Stomach (tissue), 8 donors: ENCODE measurements at regions not wholly inside any gene's neighbourhood (a gene's known extent, or its start where the extent isn't known, plus 50 kb on each side); places are given as distances from the start of the nearest gene placed in this dataset.

Experiments used
- DNase-seq, 2 donors: peaks; one replicate each; pipeline versions ENCODE4 v3.0.0 to v3.0.0-alpha.2; 2013 to 2019
- H3K27ac ChIP-seq, 5 donors: fragments of 200-600 bp in 4 of 5; sonication (generic) in 4 of 5; one replicate each; pipeline ENCODE4 v1.5.1; 2013 to 2019; ENCODE audit warnings: mild to moderate bottlenecking in 1 of 5, moderate library complexity in 1 of 5
- H3K27me3 ChIP-seq, 3 donors: fragments of 200-600 bp; sonication (generic); one replicate each; pipeline ENCODE4 v1.5.1; 2017 to 2019; ENCODE audit warnings: mixed run types in 1 of 3
- H3K36me3 ChIP-seq, 4 donors: fragments of 200-600 bp; sonication (generic); 1 replicate in 3 of 4; 2 replicates in 1 of 4; pipeline ENCODE4 v1.5.1; 2016 to 2019
- H3K4me1 ChIP-seq, 4 donors: fragments of 200-600 bp; sonication (generic); one replicate each; pipeline ENCODE4 v1.5.1; 2016 to 2019
- H3K4me3 ChIP-seq, 4 donors: fragments of 200-600 bp; sonication (generic) in 3 of 4; one replicate each; pipeline ENCODE4 v1.5.1; 2016 to 2019; ENCODE audit warnings: mild to moderate bottlenecking in 1 of 4
- H3K9me3 ChIP-seq, 4 donors: fragments of 200-600 bp; sonication (generic); one replicate each; pipeline ENCODE4 v1.5.1; 2016 to 2019
- CTCF ChIP-seq, 7 experiments: fragments of 450-650 bp in 4 of 7; fragments of 200-600 bp in 3 of 7; sonication (generic) in 3 of 7; IDR thresholded peaks; one replicate each; pipeline ENCODE4 v1.5.1; 2016 to 2019; ENCODE audit warnings: antibody characterized with exemption in 7 of 7, control low read depth in 2 of 7, mild to moderate bottlenecking in 1 of 7
- EP300 ChIP-seq: sonication (generic); formaldehyde crosslinking; IDR thresholded peaks from one replicate; pipeline ENCODE4 v1.6.1; 2017; ENCODE audit warnings: antibody characterized with exemption
- POLR2A ChIP-seq, 4 donors: fragments of 450-650 bp; IDR thresholded peaks; one replicate each; pipeline ENCODE4 v1.6.1; 2016; ENCODE audit warnings: antibody characterized with exemption in 4 of 4, control low read depth in 2 of 4, mild to moderate bottlenecking in 1 of 4, moderate library complexity in 1 of 4
- POLR2AphosphoS5 ChIP-seq, 3 donors: sonication (generic); formaldehyde crosslinking; IDR thresholded peaks; one replicate each; pipeline ENCODE4 v1.6.1; 2016; ENCODE audit warnings: antibody characterized with exemption in 3 of 3
- WGBS, 5 donors: extraction: QIAGEN DNeasy Blood & Tissue Kit in 3 of 5; methylation state at CpG; one replicate each; pipeline versions ENCODE4 v1.1.5 to v1.1.7; 2013 to 2018; 5-methylcytosine and 5-hydroxymethylcytosine counted together
- intact Hi-C: fragments of 100-400 bp; cut with DNase I; formaldehyde crosslinking; loops from one replicate; pipeline ENCODE4 v1.15.1; 2023; ENCODE audit warnings: low total_unique reads
- donor health status: healthy with polysubstance abuse.
- donor health status: Bipolar disorder and iron deficiency.
- donor health status: healthy.

- H3K36me3 ChIP-seq = no peaks in the 10 kb centered on the region
- no peak overlapping the region for H3K4me3 ChIP-seq
- no peak overlapping the region for H3K27ac ChIP-seq
- intact Hi-C loops = no loop called here
- no peaks in the 10 kb centered on the region for H3K4me1 ChIP-seq
- WGBS, 5 donors = 40 to 54% (median 47%) methylated on average over 2 of the region's 2 CpGs
- TF ChIP-seq POLR2AphosphoS5 (IDR thresholded peaks at IDR 0.05) (no peak), CTCF (IDR thresholded peaks at IDR 0.05) (no peak), EP300 (no peak), POLR2A (IDR thresholded peaks at IDR 0.05) (no peak)
- H3K9me3 ChIP-seq = no peaks in the 10 kb centered on the region
- no peak for DNase-seq
- H3K27me3 ChIP-seq = no peaks in the 10 kb centered on the region
These were observed 239.0 kb upstream of the ZP4 start for GRCh38 chr1:238129677-238130076.

GRCh38 chr1:238123201-238123600 is 232.5 kb upstream of the ZP4 start:
- H3K9me3 ChIP-seq = no peaks in the 10 kb centered on the region
- no peaks in the 10 kb centered on the region for H3K4me1 ChIP-seq
- WGBS, 5 donors = 69 to 86% (median 78%) methylated on average over 3 of the region's 3 CpGs
- intact Hi-C loops = no loop called here
- no peak for DNase-seq
- H3K4me3 ChIP-seq = no peak overlapping the region
- H3K36me3 ChIP-seq = no peaks in the 10 kb centered on the region
- TF ChIP-seq POLR2A (IDR thresholded peaks at IDR 0.05) (no peak), CTCF (IDR thresholded peaks at IDR 0.05) (no peak)
- H3K27me3 ChIP-seq = no peaks in the 10 kb centered on the region
- H3K27ac ChIP-seq = no peak overlapping the region

- Histone ChIP-seq H3K36me3 (no peaks in the 10 kb centered on the region), H3K9me3 (no peaks in the 10 kb centered on the region), H3K27me3 (no peaks in the 10 kb centered on the region), H3K27ac (no peak overlapping the region), H3K4me1 (no peaks in the 10 kb centered on the region), H3K4me3 (no peak overlapping the region)
- intact Hi-C loops = no loop called here
- TF ChIP-seq POLR2AphosphoS5 (IDR thresholded peaks at IDR 0.05) (no peak), CTCF (IDR thresholded peaks at IDR 0.05) (no peak), EP300 (no peak), POLR2A (IDR thresholded peaks at IDR 0.05) (no peak)
- no peak for DNase-seq
- WGBS, 5 donors = 46 to 73% (median 56%) methylated on average over 1 of the region's 1 CpG
These were observed 229.1 kb upstream of the ZP4 start for GRCh38 chr1:238119861-238120260.

GRCh38 chr1:238119060-238119459 is 228.3 kb upstream of the ZP4 start:
- no peaks in the 10 kb centered on the region for H3K9me3 ChIP-seq
- H3K4me3 ChIP-seq = no peak overlapping the region
- H3K36me3 ChIP-seq = no peaks in the 10 kb centered on the region
- H3K27me3 ChIP-seq = no peaks in the 10 kb centered on the region
- TF ChIP-seq EP300 = no peak
- no peak for TF ChIP-seq POLR2AphosphoS5 (IDR thresholded peaks at IDR 0.05)
- H3K4me1 ChIP-seq = no peaks in the 10 kb centered on the region
- intact Hi-C loops = no loop called here
- no peak for DNase-seq
- no peak overlapping the region for H3K27ac ChIP-seq
- 49 to 63% (median 60%) methylated on average over 4 of the region's 4 CpGs for WGBS, 5 donors

GRCh38 chr1:238115852-238116251 is 225.1 kb upstream of the ZP4 start:
- intact Hi-C loops = no loop called here
- Histone ChIP-seq H3K4me3 (no peak overlapping the region), H3K27ac (no peak overlapping the region), H3K9me3 (no peaks in the 10 kb centered on the region), H3K27me3 (no peaks in the 10 kb centered on the region), H3K36me3 (no peaks in the 10 kb centered on the region), H3K4me1 (no peaks in the 10 kb centered on the region)
- no peak for DNase-seq
- TF ChIP-seq POLR2A (IDR thresholded peaks at IDR 0.05) (no peak), EP300 (no peak), POLR2AphosphoS5 (IDR thresholded peaks at IDR 0.05) (no peak), CTCF (IDR thresholded peaks at IDR 0.05) (no peak)
- 59 to 76% (median 72%) methylated on average over 3 of the region's 3 CpGs for WGBS, 5 donors
